GM12878 (cell line): ENCODE measurements at regions not wholly inside any gene's neighbourhood (a gene's known extent, or its start where the extent isn't known, plus 50 kb on each side); places are given as distances from the start of the nearest gene placed in this dataset.

Source experiments
- ATF3 ChIP-seq: IDR thresholded peaks from 2 replicates; pipeline ENCODE4 v1.6.1; 2011; ENCODE audit warnings: low read depth, mild to moderate bottlenecking, low read length, moderate library complexity, borderline replicate concordance; ENCODE audit errors: extremely low read depth
- CBX3 ChIP-seq: fragments of 200-600 bp; sonication (generic); IDR thresholded peaks from 2 replicates; pipeline ENCODE4 v1.6.1; 2016; ENCODE audit warnings: low read depth, borderline replicate concordance
- CTCF ChIP-seq, 3 experiments: IDR thresholded peaks in 2 of 3; conservative IDR thresholded peaks in 1 of 3; 2 replicates each; pipeline ENCODE4 v1.5.1; 2011; ENCODE audit warnings: low read depth in 3 of 3, low read length in 3 of 3, mild to moderate bottlenecking in 3 of 3, control low read depth in 2 of 3, moderate library complexity in 2 of 3, inconsistent platforms in 1 of 3, mixed read lengths in 1 of 3; ENCODE audit not compliant: control insufficient read depth in 2 of 3, insufficient read depth in 1 of 3; ENCODE audit errors: extremely low read depth in 1 of 3
- EGR1 ChIP-seq, 2 experiments: IDR thresholded peaks; 1 replicate in 1 of 2; 2 replicates in 1 of 2; pipeline ENCODE4 v1.6.1; 2011 to 2012; ENCODE audit warnings: low read depth in 2 of 2, low read length in 2 of 2, borderline replicate concordance in 1 of 2, mild to moderate bottlenecking in 1 of 2, moderate library complexity in 1 of 2
- ELK1 ChIP-seq: IDR thresholded peaks from 2 replicates; pipeline ENCODE4 v1.6.1; 2012; ENCODE audit warnings: low read depth, low read length, improper control_type of control experiment
- GABPA ChIP-seq: IDR thresholded peaks from 2 replicates; pipeline ENCODE4 v1.6.1; 2014; ENCODE audit warnings: antibody characterized with exemption, low read depth, mild to moderate bottlenecking, inconsistent platforms
- MLLT1 ChIP-seq: fragments of 450-650 bp; IDR thresholded peaks from 2 replicates; pipeline ENCODE4 v1.6.1; 2016; ENCODE audit warnings: mild to moderate bottlenecking
- MXI1 ChIP-seq: fragments of 150-350 bp; IDR thresholded peaks from 2 replicates; pipeline ENCODE4 v1.6.1; 2011; ENCODE audit warnings: low read depth, mild to moderate bottlenecking, inconsistent platforms, low read length, improper control_type of control experiment
- MYC ChIP-seq: IDR thresholded peaks from 2 replicates; pipeline ENCODE4 v1.6.1; 2011; ENCODE audit warnings: mild to moderate bottlenecking, low read length, moderate library complexity, inconsistent platforms; ENCODE audit not compliant: insufficient read depth, insufficient replicate concordance, insufficient read length, severe bottlenecking
- REST ChIP-seq: IDR thresholded peaks from 2 replicates; pipeline ENCODE4 v1.6.1; 2012; ENCODE audit warnings: mild to moderate bottlenecking, low read depth, low read length
- SP1 ChIP-seq: IDR thresholded peaks from one replicate; pipeline ENCODE4 v1.6.1; 2011; ENCODE audit warnings: low read depth, low read length
- SREBF1 ChIP-seq: IDR thresholded peaks from 2 replicates; pipeline ENCODE4 v1.6.1; 2012; ENCODE audit warnings: mild to moderate bottlenecking, low read length
- USF2 ChIP-seq: IDR thresholded peaks from 2 replicates; pipeline ENCODE4 v1.6.1; 2011; ENCODE audit warnings: low read depth, low read length, improper control_type of control experiment, borderline replicate concordance

GRCh38 chr14:42862114-42862513 lies 1255.4 kb downstream of the LRFN5 start:
- TF ChIP-seq MXI1 (no peak), CTCF (IDR thresholded peaks at IDR 0.05 in 2 of 3, conservative IDR thresholded peaks at IDR 0.05 in 1 of 3; ENCODE audit: control insufficient read depth in 2 of 3, extremely low read depth in 1 of 3, insufficient read depth in 1 of 3, low read depth in 3 of 3, low read length in 3 of 3) (no peak), MLLT1 (no peak), GABPA (no peak), SREBF1 (no peak), SP1 (no peak), MYC (no peak), ATF3 (no peak), USF2 (no peak), EGR1 (IDR thresholded peaks at IDR 0.05; ENCODE audit: borderline replicate concordance in 1 of 2, low read depth in 2 of 2, low read length in 2 of 2) (no peak), ELK1 (no peak), REST (no peak), CBX3 (no peak)
